Mesendoderm (in vitro differentiated cells): ENCODE measurements at regions not wholly inside any gene's neighbourhood (a gene's known extent, or its start where the extent isn't known, plus 50 kb on each side); places are given as distances from the start of the nearest gene placed in this dataset.

Source experiments
- DNase-seq: peaks from one replicate; pipeline ENCODE4 v3.0.0; 2013
- H2AK5ac ChIP-seq: 2 replicates; pipeline ENCODE4 v1.6.1; 2013; ENCODE audit warnings: low read length, inconsistent platforms
- H2BK120ac ChIP-seq: 2 replicates; pipeline ENCODE4 v1.6.1; 2013; ENCODE audit warnings: low read depth, mild to moderate bottlenecking, low read length, moderate library complexity, mixed read lengths
- H2BK15ac ChIP-seq: replicated peaks from 2 replicates; pipeline ENCODE4 v1.6.1; 2013; ENCODE audit warnings: low read depth, mild to moderate bottlenecking, moderate library complexity
- H2BK5ac ChIP-seq: 2 replicates; pipeline ENCODE4 v1.6.1; 2013; ENCODE audit warnings: low read length, inconsistent platforms
- H3K18ac ChIP-seq: 2 replicates; pipeline ENCODE4 v1.6.1; 2013; ENCODE audit warnings: mild to moderate bottlenecking, low read length, mixed read lengths
- H3K23ac ChIP-seq: one replicate; pipeline ENCODE4 v1.6.1; 2013; ENCODE audit warnings: low read length
- H3K27ac ChIP-seq: 2 replicates; pipeline ENCODE4 v1.5.1; 2013; ENCODE audit warnings: low read depth, mild to moderate bottlenecking, inconsistent platforms, low read length, moderate library complexity
- H3K27me3 ChIP-seq: 2 replicates; pipeline ENCODE4 v1.6.1; 2013; ENCODE audit warnings: low read length, control low read depth, mild to moderate bottlenecking, inconsistent platforms; ENCODE audit not compliant: insufficient read depth, poor library complexity
- H3K36me3 ChIP-seq: 2 replicates; pipeline ENCODE4 v1.6.1; 2013; ENCODE audit warnings: low read length, inconsistent platforms; ENCODE audit not compliant: control insufficient read depth, insufficient read depth
- H3K4ac ChIP-seq: one replicate; pipeline ENCODE4 v1.6.1; 2013; ENCODE audit warnings: low read depth, mild to moderate bottlenecking, low read length, moderate library complexity
- H3K4me1 ChIP-seq: 2 replicates; pipeline ENCODE4 v1.6.1; 2013; ENCODE audit warnings: low read depth, low read length, inconsistent platforms; ENCODE audit not compliant: control insufficient read depth
- H3K4me2 ChIP-seq: 2 replicates; pipeline ENCODE4 v1.6.1; 2013; ENCODE audit warnings: low read length
- H3K4me3 ChIP-seq: 2 replicates; pipeline ENCODE4 v1.5.1; 2013; ENCODE audit warnings: mild to moderate bottlenecking, low read length
- H3K56ac ChIP-seq: one replicate; pipeline ENCODE4 v1.6.1; 2013; ENCODE audit warnings: low read length
- H3K79me1 ChIP-seq: 2 replicates; pipeline ENCODE4 v1.6.1; 2013; ENCODE audit warnings: low read length, inconsistent platforms
- H3K79me2 ChIP-seq: 2 replicates; pipeline ENCODE4 v1.6.1; 2013; ENCODE audit warnings: mild to moderate bottlenecking, low read length; ENCODE audit not compliant: control insufficient read depth, insufficient read depth
- H3K9ac ChIP-seq: 2 replicates; pipeline ENCODE4 v1.6.1; 2013; ENCODE audit warnings: low read length, inconsistent platforms
- H4K5ac ChIP-seq: one replicate; pipeline ENCODE4 v1.6.1; 2013; ENCODE audit warnings: low read length
- H4K8ac ChIP-seq: one replicate; pipeline ENCODE4 v1.6.1; 2013; ENCODE audit warnings: low read depth, mild to moderate bottlenecking, control low read depth, low read length, moderate library complexity
- WGBS: extraction: QIAGEN DNeasy Blood & Tissue Kit; methylation state at CpG from one replicate; pipeline ENCODE4 v1.1.7; 2013; ENCODE audit warnings: low lambda C conversion rate, missing lambda C conversion rate; ENCODE audit not compliant: insufficient coverage; ENCODE audit errors: extremely low coverage; 5-methylcytosine and 5-hydroxymethylcytosine counted together

- Histone ChIP-seq H2BK120ac (no peak overlapping the region), H3K4me2 (no peak overlapping the region), H3K36me3 (no peaks in the 10 kb centered on the region), H2AK5ac (no peak overlapping the region), H4K8ac (no peak overlapping the region), H3K4me1 (no peaks in the 10 kb centered on the region), H3K23ac (no peak overlapping the region), H3K79me2 (no peaks in the 10 kb centered on the region), H3K27me3 (no peaks in the 10 kb centered on the region), H2BK15ac (no peak overlapping the region), H2BK5ac (no peak overlapping the region), H3K18ac (no peak overlapping the region), H3K27ac (no peak overlapping the region), H3K56ac (no peak overlapping the region), H3K4ac (peak overlapping the region; percentile 5), H3K4me3 (no peak overlapping the region), H3K79me1 (no peaks in the 10 kb centered on the region), H3K9ac (no peak overlapping the region), H4K5ac (no peak overlapping the region)
- no CpG with 5 or more reads among the region's 6 CpGs for WGBS
- no peak for DNase-seq
Observed at GRCh38 chr9:129423216-129423615, 197.7 kb downstream of the C9orf50 start.

- no peak for DNase-seq
- no CpG with 5 or more reads among the region's 12 CpGs for WGBS
- H3K56ac ChIP-seq = no peak overlapping the region
- H2BK5ac ChIP-seq = no peak overlapping the region
- H3K18ac ChIP-seq = no peak overlapping the region
- no peak overlapping the region for H4K8ac ChIP-seq
- H3K79me1 ChIP-seq = no peaks in the 10 kb centered on the region
- H4K5ac ChIP-seq = no peak overlapping the region
- no peak overlapping the region for H2AK5ac ChIP-seq
- H2BK120ac ChIP-seq = no peak overlapping the region
- no peak overlapping the region for H3K4me3 ChIP-seq
- H3K79me2 ChIP-seq = no peaks in the 10 kb centered on the region
- H3K4ac ChIP-seq = no peak overlapping the region
- no peak overlapping the region for H3K27ac ChIP-seq
- no peak overlapping the region for H3K23ac ChIP-seq
- no peaks in the 10 kb centered on the region for H3K4me1 ChIP-seq
- H2BK15ac ChIP-seq = no peak overlapping the region
- H3K4me2 ChIP-seq = no peak overlapping the region
- H3K27me3 ChIP-seq = no peaks in the 10 kb centered on the region
- no peak overlapping the region for H3K9ac ChIP-seq
- H3K36me3 ChIP-seq = no peaks in the 10 kb centered on the region
Observed at GRCh38 chr9:129422843-129423192, 198.1 kb downstream of the C9orf50 start.

- Histone ChIP-seq H2BK5ac (no peak overlapping the region), H4K5ac (no peak overlapping the region), H3K36me3 (no peaks in the 10 kb centered on the region), H3K79me1 (no peaks in the 10 kb centered on the region), H3K4ac (no peak overlapping the region), H3K4me3 (no peak overlapping the region), H4K8ac (no peak overlapping the region), H3K9ac (no peak overlapping the region), H3K4me2 (no peak overlapping the region), H3K27ac (no peak overlapping the region), H2BK120ac (no peak overlapping the region), H3K18ac (no peak overlapping the region), H3K27me3 (no peaks in the 10 kb centered on the region), H2AK5ac (no peak overlapping the region), H3K56ac (no peak overlapping the region), H3K4me1 (no peaks in the 10 kb centered on the region), H2BK15ac (no peak overlapping the region), H3K79me2 (no peaks in the 10 kb centered on the region), H3K23ac (no peak overlapping the region)
- WGBS = no CpG with 5 or more reads among the region's 11 CpGs
- DNase-seq = no peak
Observed at GRCh38 chr9:129422032-129422842, 198.7 kb downstream of the C9orf50 start.

- Histone ChIP-seq H3K18ac (no peak overlapping the region), H4K5ac (no peak overlapping the region), H3K4me1 (no peaks in the 10 kb centered on the region), H3K27me3 (no peaks in the 10 kb centered on the region), H3K79me1 (no peaks in the 10 kb centered on the region), H2AK5ac (no peak overlapping the region), H3K4ac (no peak overlapping the region), H4K8ac (no peak overlapping the region), H3K4me2 (no peak overlapping the region), H3K79me2 (no peaks in the 10 kb centered on the region), H3K4me3 (no peak overlapping the region), H3K9ac (no peak overlapping the region), H2BK120ac (no peak overlapping the region), H2BK15ac (no peak overlapping the region), H3K27ac (no peak overlapping the region), H3K56ac (no peak overlapping the region), H2BK5ac (no peak overlapping the region), H3K36me3 (no peaks in the 10 kb centered on the region), H3K23ac (no peak overlapping the region)
- DNase-seq = no peak
- WGBS = no CpG with 5 or more reads among the region's 29 CpGs
Observed at GRCh38 chr9:129421371-129421770, 199.5 kb downstream of the C9orf50 start.

- no peak overlapping the region for H3K4ac ChIP-seq
- no peak overlapping the region for H4K5ac ChIP-seq
- no peak for DNase-seq
- H2BK5ac ChIP-seq = no peak overlapping the region
- no peak overlapping the region for H2AK5ac ChIP-seq
- H2BK15ac ChIP-seq = no peak overlapping the region
- H3K79me1 ChIP-seq = no peaks in the 10 kb centered on the region
- H3K4me3 ChIP-seq = no peak overlapping the region
- H3K27ac ChIP-seq = no peak overlapping the region
- WGBS = no CpG with 5 or more reads among the region's 10 CpGs
- no peaks in the 10 kb centered on the region for H3K79me2 ChIP-seq
- no peaks in the 10 kb centered on the region for H3K36me3 ChIP-seq
- H3K56ac ChIP-seq = no peak overlapping the region
- H3K18ac ChIP-seq = no peak overlapping the region
- no peak overlapping the region for H4K8ac ChIP-seq
- H3K4me2 ChIP-seq = no peak overlapping the region
- no peaks in the 10 kb centered on the region for H3K27me3 ChIP-seq
- H3K4me1 ChIP-seq = no peaks in the 10 kb centered on the region
- no peak overlapping the region for H2BK120ac ChIP-seq
- H3K23ac ChIP-seq = no peak overlapping the region
- no peak overlapping the region for H3K9ac ChIP-seq
Observed at GRCh38 chr9:129420721-129421120, 200.2 kb downstream of the C9orf50 start.

GRCh38 chr9:129419382-129419899, 201.5 kb downstream of the C9orf50 start:
- Histone ChIP-seq H2BK15ac (no peak overlapping the region), H3K79me1 (no peaks in the 10 kb centered on the region), H3K4ac (no peak overlapping the region), H2BK120ac (no peak overlapping the region), H4K8ac (no peak overlapping the region), H3K27me3 (no peaks in the 10 kb centered on the region), H2AK5ac (no peak overlapping the region), H3K23ac (no peak overlapping the region), H3K4me2 (no peak overlapping the region), H3K79me2 (no peaks in the 10 kb centered on the region), H3K18ac (no peak overlapping the region), H3K9ac (no peak overlapping the region), H3K56ac (no peak overlapping the region), H3K4me3 (no peak overlapping the region), H3K36me3 (no peaks in the 10 kb centered on the region), H3K4me1 (peaks cover under 1% of the 10 kb centered on the region), H2BK5ac (no peak overlapping the region), H3K27ac (no peak overlapping the region), H4K5ac (no peak overlapping the region)
- no peak for DNase-seq
- no CpG with 5 or more reads among the region's 7 CpGs for WGBS
